MCF 10A (cell line): ENCODE measurements at regions not wholly inside any gene's neighbourhood (a gene's known extent, or its start where the extent isn't known, plus 50 kb on each side); places are given as distances from the start of the nearest gene placed in this dataset.

ENCODE experiments used
- BruUV-seq: library from RNA; stranded (reverse); fragments of 400-500 nt; replicated peaks from 2 replicates; lab custom pipeline; 2021; lab: Mats Ljungman, UMichigan
- CTCF ChIA-PET: fragments of 300-600 bp; sonication (Branson Sonifier 250); formaldehyde crosslinking; extraction: SDS; loops from one replicate; lab custom pipeline; 2021; ENCODE audit warnings: antibody characterized with exemption, inconsistent platforms; lab: Yijun Ruan, JAX
- POLR2A ChIA-PET: fragments of 300-600, 350-650 bp; sonication (Branson Sonifier 250); formaldehyde crosslinking; extraction: SDS; loops from one replicate; lab custom pipeline; 2020; ENCODE audit warnings: antibody characterized with exemption, inconsistent platforms; lab: Yijun Ruan, JAX
- DNase-seq: peaks from one replicate; pipeline ENCODE4 v3.0.0-alpha.2; 2018; ENCODE audit not compliant: unreplicated experiment
- H3K27ac Mint-ChIP-seq: one replicate; pipeline ENCODE4 v1.8.0; 2022; ENCODE audit warnings: mild to moderate bottlenecking, low read depth, mixed read lengths; ENCODE audit not compliant: unreplicated experiment
- H3K27me3 Mint-ChIP-seq: one replicate; pipeline ENCODE4 v1.8.0; 2022; ENCODE audit warnings: mixed read lengths; ENCODE audit not compliant: insufficient read depth, unreplicated experiment
- H3K36me3 Mint-ChIP-seq: one replicate; pipeline ENCODE4 v1.8.0; 2022; ENCODE audit warnings: mild to moderate bottlenecking, moderate library complexity, mixed read lengths; ENCODE audit not compliant: insufficient read depth, unreplicated experiment
- H3K4me1 Mint-ChIP-seq: one replicate; pipeline ENCODE4 v1.8.0; 2022; ENCODE audit warnings: mixed read lengths; ENCODE audit not compliant: insufficient read depth, unreplicated experiment
- H3K4me3 Mint-ChIP-seq: one replicate; pipeline ENCODE4 v1.8.0; 2022; ENCODE audit warnings: mild to moderate bottlenecking, moderate library complexity, mixed read lengths; ENCODE audit not compliant: unreplicated experiment
- H3K9me3 Mint-ChIP-seq: one replicate; pipeline ENCODE4 v1.8.0; 2022; ENCODE audit warnings: mixed read lengths; ENCODE audit not compliant: unreplicated experiment
- intact Hi-C: fragments of 100-400 bp; cut with micrococcal nuclease; formaldehyde crosslinking; loops from 2 replicates; pipeline ENCODE4 v1.14.1; 2022
- TF ChIP-seq, protein P1 (sequence below): fragments of 200-600 bp; IDR thresholded peaks from one replicate; pipeline ENCODE4 v1.8.0; 2022; ENCODE audit warnings: antibody characterized with exemption, mild to moderate bottlenecking; ENCODE audit not compliant: unreplicated experiment

- Mint-ChIP-seq H3K27me3 (no peaks in the 10 kb centered on the region), H3K4me3 (no peak overlapping the region), H3K36me3 (no peaks in the 10 kb centered on the region), H3K4me1 (no peaks in the 10 kb centered on the region), H3K9me3 (no peaks in the 10 kb centered on the region), H3K27ac (no peak overlapping the region)
- ChIA-PET CTCF (no interaction called here), POLR2A (no interaction called here)
- no peak for DNase-seq
- intact Hi-C loops = no loop called here
- TF ChIP-seq, protein P1, sequence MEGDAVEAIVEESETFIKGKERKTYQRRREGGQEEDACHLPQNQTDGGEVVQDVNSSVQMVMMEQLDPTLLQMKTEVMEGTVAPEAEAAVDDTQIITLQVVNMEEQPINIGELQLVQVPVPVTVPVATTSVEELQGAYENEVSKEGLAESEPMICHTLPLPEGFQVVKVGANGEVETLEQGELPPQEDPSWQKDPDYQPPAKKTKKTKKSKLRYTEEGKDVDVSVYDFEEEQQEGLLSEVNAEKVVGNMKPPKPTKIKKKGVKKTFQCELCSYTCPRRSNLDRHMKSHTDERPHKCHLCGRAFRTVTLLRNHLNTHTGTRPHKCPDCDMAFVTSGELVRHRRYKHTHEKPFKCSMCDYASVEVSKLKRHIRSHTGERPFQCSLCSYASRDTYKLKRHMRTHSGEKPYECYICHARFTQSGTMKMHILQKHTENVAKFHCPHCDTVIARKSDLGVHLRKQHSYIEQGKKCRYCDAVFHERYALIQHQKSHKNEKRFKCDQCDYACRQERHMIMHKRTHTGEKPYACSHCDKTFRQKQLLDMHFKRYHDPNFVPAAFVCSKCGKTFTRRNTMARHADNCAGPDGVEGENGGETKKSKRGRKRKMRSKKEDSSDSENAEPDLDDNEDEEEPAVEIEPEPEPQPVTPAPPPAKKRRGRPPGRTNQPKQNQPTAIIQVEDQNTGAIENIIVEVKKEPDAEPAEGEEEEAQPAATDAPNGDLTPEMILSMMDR = no peak
- no TSS peak for BruUV-seq
These were observed 1473.6 kb downstream of the STIM2 start for GRCh38 chr4:28334249-28334648.

DNA sequence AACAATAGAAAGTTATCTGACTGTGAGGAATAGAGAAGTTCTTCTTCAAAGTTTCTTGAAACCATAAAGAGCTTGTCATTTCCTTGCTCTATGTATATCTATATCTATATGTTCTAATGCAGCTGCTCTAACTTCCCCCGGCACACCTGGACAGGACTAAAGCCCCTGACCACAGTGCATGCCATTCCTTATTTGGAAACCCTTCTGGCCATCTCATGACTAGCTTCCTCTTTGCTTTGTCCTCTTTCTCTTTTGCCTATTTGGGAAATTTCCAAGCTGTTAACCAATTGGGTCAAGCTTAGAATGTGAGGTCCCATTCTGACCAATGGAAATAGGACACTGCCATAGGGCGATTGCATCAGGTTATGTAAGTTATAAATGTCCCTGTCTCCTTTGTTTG lies 1481.1 kb downstream of the STIM2 start:
- Mint-ChIP-seq H3K27ac (no peak overlapping the region), H3K4me1 (no peaks in the 10 kb centered on the region), H3K4me3 (no peak overlapping the region), H3K9me3 (peaks cover 9% of the 10 kb centered on the region), H3K36me3 (no peaks in the 10 kb centered on the region), H3K27me3 (no peaks in the 10 kb centered on the region)
- ChIA-PET POLR2A (no interaction called here), CTCF (no interaction called here)
- TF ChIP-seq, protein P1 = no peak
- DNase-seq = no peak
- intact Hi-C loops = no loop called here
- BruUV-seq = no TSS peak

DNA sequence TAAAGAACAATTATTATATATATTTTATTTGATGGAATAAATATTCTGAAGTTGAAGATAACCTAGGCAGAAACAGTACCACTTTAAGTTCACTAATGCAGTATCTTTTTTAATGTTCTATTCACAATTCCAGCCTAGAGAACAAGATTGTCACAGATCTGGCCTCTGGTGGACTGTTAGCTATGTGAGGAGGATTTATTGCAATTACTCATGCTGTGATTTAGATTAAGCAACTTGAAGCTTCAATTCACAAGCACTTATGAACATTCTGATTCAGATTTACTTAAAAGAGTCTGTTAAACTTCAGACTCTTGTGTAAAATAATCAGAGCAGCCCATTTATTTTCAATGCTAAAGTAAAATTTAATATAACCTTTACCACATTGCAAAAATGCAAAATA lies 1489.8 kb downstream of the STIM2 start:
- POLR2A ChIA-PET = no interaction called here
- no peaks in the 10 kb centered on the region for H3K4me1 Mint-ChIP-seq
- H3K27me3 Mint-ChIP-seq = no peaks in the 10 kb centered on the region
- intact Hi-C loops = no loop called here
- BruUV-seq = no TSS peak
- TF ChIP-seq, protein P1 = no peak
- H3K4me3 Mint-ChIP-seq = no peak overlapping the region
- peak; percentile 24 for DNase-seq
- H3K9me3 Mint-ChIP-seq = peaks cover 8% of the 10 kb centered on the region
- CTCF ChIA-PET = interaction anchor here (0.6 kb wide), 1 partner anchor 35 kb away, joined by 3 read pairs; no protein-coding TSS in a partner anchor
- no peaks in the 10 kb centered on the region for H3K36me3 Mint-ChIP-seq
- no peak overlapping the region for H3K27ac Mint-ChIP-seq

DNA sequence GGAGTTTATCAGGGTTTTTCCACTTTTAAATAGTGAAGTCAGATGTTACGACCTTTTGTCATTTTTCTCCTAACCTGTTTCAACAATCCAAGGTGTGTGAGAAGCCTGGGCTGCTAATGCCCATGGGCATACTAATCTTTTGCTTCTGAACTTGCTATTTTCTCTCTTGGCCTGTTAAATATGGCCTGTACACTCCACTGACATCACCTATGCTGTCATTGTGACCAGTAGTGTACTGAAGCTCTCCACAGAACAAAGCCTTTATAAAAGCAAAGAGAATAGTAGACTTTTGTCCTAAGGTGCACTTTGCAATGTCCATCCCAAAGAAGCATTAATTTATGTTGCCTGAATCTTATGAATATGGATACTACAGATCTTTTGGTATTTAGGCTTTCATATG lies 1490.5 kb downstream of the STIM2 start:
- CTCF ChIA-PET = interaction anchor here (0.6 kb wide), 1 partner anchor 36 kb away, joined by 3 read pairs; no protein-coding TSS in a partner anchor
- H3K4me1 Mint-ChIP-seq = no peaks in the 10 kb centered on the region
- TF ChIP-seq, protein P1 = no peak
- peaks cover 8% of the 10 kb centered on the region for H3K9me3 Mint-ChIP-seq
- BruUV-seq = no TSS peak
- H3K27me3 Mint-ChIP-seq = no peaks in the 10 kb centered on the region
- no peak overlapping the region for H3K4me3 Mint-ChIP-seq
- peak overlapping the region; percentile 39 for H3K27ac Mint-ChIP-seq
- intact Hi-C loops = no loop called here
- no peak for DNase-seq
- POLR2A ChIA-PET = no interaction called here
- H3K36me3 Mint-ChIP-seq = no peaks in the 10 kb centered on the region
